Parathyroid adenoma (tissue), 2 donors: ENCODE measurements at regions not wholly inside any gene's neighbourhood (a gene's known extent, or its start where the extent isn't known, plus 50 kb on each side); places are given as distances from the start of the nearest gene placed in this dataset.

Experiments
- H2AFZ ChIP-seq: fragments of 300-600 bp; sonication (generic); one replicate; pipeline ENCODE4 v1.7.0; 2017; ENCODE audit warnings: antibody characterized with exemption, mild to moderate bottlenecking
- H3K27ac ChIP-seq: fragments of 300-600 bp; sonication (generic); one replicate; pipeline ENCODE4 v1.7.0; 2017
- H3K27me3 ChIP-seq: fragments of 300-600 bp; sonication (generic); one replicate; pipeline ENCODE4 v1.7.0; 2017; ENCODE audit warnings: low read length; ENCODE audit not compliant: control insufficient read depth, insufficient read depth
- H3K36me3 ChIP-seq: fragments of 300-600 bp; sonication (generic); one replicate; pipeline ENCODE4 v1.7.0; 2017; ENCODE audit warnings: low read length; ENCODE audit not compliant: control insufficient read depth, insufficient read depth
- H3K4me1 ChIP-seq: fragments of 300-600 bp; sonication (generic); one replicate; pipeline ENCODE4 v1.7.0; 2017; ENCODE audit warnings: control low read depth
- H3K4me2 ChIP-seq: fragments of 300-600 bp; sonication (generic); one replicate; pipeline ENCODE4 v1.7.0; 2017; ENCODE audit warnings: low read length
- H3K4me3 ChIP-seq: fragments of 300-600 bp; sonication (generic); one replicate; pipeline ENCODE4 v1.7.0; 2017; ENCODE audit warnings: low read depth, low read length
- H3K79me2 ChIP-seq: fragments of 300-600 bp; sonication (generic); one replicate; pipeline ENCODE4 v1.7.0; 2017; ENCODE audit warnings: control low read depth
- H3K9ac ChIP-seq: fragments of 300-600 bp; sonication (generic); one replicate; pipeline ENCODE4 v1.7.0; 2017; ENCODE audit warnings: mild to moderate bottlenecking
- H3K9me3 ChIP-seq: fragments of 300-600 bp; sonication (generic); one replicate; pipeline ENCODE4 v1.7.0; 2017; ENCODE audit warnings: low read length; ENCODE audit not compliant: control insufficient read depth
- TF ChIP-seq, protein P1 (sequence below): fragments of 300-600 bp; sonication (generic); IDR thresholded peaks from one replicate; pipeline ENCODE4 v1.7.0; 2017; ENCODE audit warnings: antibody characterized with exemption, mild to moderate bottlenecking
- donor health status: primary hyperparathyroidism.

DNA sequence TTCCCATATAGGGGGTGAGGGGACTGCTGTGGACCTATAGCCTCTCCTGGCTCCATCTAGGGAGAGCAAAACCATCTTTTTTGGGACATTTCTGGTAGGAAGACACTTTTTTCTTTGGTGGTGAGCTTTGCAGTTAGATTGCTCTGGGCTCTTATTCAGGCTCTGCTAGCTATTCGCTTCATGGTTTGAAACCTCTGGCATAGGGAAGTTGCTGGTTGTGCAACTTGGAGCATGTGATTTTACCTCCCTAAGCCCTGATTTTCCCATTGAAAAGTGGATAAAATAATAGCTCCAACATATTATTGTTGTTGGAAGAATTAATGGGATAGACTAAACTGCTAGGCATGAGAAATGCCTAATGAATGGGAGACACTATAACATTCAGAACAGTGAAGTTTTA, 69.6 kb downstream of the CYP26A1 start:
- no peaks in the 10 kb centered on the region for H3K27me3 ChIP-seq
- H3K36me3 ChIP-seq, result no peaks in the 10 kb centered on the region
- H3K4me2 ChIP-seq, result no peak overlapping the region
- no peaks in the 10 kb centered on the region for H3K9me3 ChIP-seq
- H3K9ac ChIP-seq, result no peak overlapping the region
- no peak overlapping the region for H3K4me3 ChIP-seq
- TF ChIP-seq, protein P1, sequence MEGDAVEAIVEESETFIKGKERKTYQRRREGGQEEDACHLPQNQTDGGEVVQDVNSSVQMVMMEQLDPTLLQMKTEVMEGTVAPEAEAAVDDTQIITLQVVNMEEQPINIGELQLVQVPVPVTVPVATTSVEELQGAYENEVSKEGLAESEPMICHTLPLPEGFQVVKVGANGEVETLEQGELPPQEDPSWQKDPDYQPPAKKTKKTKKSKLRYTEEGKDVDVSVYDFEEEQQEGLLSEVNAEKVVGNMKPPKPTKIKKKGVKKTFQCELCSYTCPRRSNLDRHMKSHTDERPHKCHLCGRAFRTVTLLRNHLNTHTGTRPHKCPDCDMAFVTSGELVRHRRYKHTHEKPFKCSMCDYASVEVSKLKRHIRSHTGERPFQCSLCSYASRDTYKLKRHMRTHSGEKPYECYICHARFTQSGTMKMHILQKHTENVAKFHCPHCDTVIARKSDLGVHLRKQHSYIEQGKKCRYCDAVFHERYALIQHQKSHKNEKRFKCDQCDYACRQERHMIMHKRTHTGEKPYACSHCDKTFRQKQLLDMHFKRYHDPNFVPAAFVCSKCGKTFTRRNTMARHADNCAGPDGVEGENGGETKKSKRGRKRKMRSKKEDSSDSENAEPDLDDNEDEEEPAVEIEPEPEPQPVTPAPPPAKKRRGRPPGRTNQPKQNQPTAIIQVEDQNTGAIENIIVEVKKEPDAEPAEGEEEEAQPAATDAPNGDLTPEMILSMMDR, result no peak
- H2AFZ ChIP-seq, result no peak overlapping the region
- no peaks in the 10 kb centered on the region for H3K79me2 ChIP-seq
- H3K27ac ChIP-seq, result no peak overlapping the region
- H3K4me1 ChIP-seq, result no peaks in the 10 kb centered on the region

DNA sequence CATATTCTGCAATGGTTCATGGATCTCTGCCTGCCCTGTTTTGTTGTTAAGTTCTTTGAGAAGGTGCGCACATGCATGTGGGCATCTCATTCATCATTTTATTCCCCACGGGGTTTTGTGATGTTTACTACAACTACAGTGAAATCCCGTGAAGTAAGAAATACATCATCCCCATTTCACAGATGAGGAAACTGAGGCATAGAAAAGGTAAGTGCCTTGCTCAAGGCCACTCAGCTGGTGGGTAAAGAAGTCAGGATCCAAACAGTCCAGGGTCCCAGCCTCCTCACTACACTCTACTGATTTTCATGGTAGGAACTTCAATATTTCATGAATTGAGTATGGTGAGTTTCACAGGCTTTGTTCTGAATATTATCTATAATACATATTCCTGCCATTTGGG, 72.6 kb downstream of the CYP26A1 start:
- H3K27me3 ChIP-seq, result no peaks in the 10 kb centered on the region
- H3K27ac ChIP-seq, result no peak overlapping the region
- TF ChIP-seq, protein P1, result no peak
- no peaks in the 10 kb centered on the region for H3K9me3 ChIP-seq
- no peaks in the 10 kb centered on the region for H3K4me1 ChIP-seq
- no peaks in the 10 kb centered on the region for H3K36me3 ChIP-seq
- no peaks in the 10 kb centered on the region for H3K79me2 ChIP-seq
- no peak overlapping the region for H2AFZ ChIP-seq
- no peak overlapping the region for H3K4me2 ChIP-seq
- no peak overlapping the region for H3K9ac ChIP-seq
- no peak overlapping the region for H3K4me3 ChIP-seq

DNA sequence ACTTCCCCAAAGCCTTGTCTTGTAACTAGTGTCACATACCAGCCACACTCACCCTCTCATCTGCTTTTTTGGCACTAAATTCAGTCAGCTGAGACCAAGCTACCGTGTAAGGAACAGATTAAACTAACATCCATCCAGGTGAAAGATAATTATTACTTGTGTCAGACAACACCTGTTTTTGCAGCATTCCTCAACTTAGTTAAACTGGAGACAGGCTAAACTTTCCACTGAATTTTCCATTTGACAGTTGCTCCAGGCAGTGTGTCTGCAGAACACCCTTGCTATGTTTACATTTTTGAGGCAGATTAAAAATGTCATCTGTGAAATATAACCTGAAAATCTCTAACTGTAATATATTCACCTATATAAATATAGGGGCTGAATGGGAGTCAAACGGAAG, 73.6 kb downstream of the CYP26A1 start:
- Histone ChIP-seq H3K9ac (no peak overlapping the region), H3K79me2 (no peaks in the 10 kb centered on the region), H3K9me3 (no peaks in the 10 kb centered on the region), H2AFZ (no peak overlapping the region), H3K4me1 (no peaks in the 10 kb centered on the region), H3K36me3 (no peaks in the 10 kb centered on the region), H3K4me2 (no peak overlapping the region), H3K27me3 (no peaks in the 10 kb centered on the region), H3K4me3 (no peak overlapping the region), H3K27ac (no peak overlapping the region)
- TF ChIP-seq, protein P1, result no peak

DNA sequence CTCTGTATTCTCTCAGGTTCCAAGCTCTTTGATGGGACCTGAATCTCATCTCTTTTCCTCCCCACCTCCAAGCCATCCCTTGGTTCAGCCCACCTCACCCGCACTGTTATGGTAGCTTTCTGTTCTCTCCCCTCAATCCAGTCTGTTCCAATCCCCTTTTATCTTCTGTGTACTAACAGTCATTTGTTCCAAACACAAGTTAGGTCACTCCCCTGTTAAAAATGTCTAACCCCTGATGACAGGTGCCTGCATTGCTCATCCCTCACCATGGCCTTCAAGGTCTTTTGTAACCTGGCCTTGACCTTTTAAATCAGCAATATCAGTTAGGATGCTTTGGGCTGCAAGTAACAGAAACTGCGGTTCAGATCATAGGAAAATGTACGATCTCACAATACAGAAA, 74.8 kb downstream of the CYP26A1 start:
- Histone ChIP-seq H3K9ac (no peak overlapping the region), H2AFZ (no peak overlapping the region), H3K9me3 (no peaks in the 10 kb centered on the region), H3K4me2 (no peak overlapping the region), H3K4me3 (no peak overlapping the region), H3K4me1 (no peaks in the 10 kb centered on the region), H3K36me3 (no peaks in the 10 kb centered on the region), H3K27ac (no peak overlapping the region), H3K79me2 (no peaks in the 10 kb centered on the region), H3K27me3 (no peaks in the 10 kb centered on the region)
- TF ChIP-seq, protein P1, result no peak

DNA sequence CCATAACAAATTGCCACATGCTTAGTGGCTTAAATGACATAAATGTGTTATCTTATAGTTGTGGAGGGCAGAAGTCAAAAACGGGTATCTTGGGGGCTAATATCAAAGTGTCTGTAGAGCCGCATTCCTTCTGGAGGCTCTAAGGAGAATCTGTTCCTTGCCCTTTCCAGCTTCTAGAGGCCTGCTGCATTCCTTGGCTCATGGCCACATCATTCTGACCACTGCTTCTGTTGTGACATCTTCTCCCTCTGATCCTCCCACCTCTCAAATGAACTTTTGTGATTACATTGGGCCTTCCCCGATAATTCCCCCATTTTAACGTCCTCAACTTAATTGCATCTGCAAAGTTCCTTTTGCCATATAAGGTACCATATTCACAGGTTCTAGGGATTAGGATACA, 76.1 kb downstream of the CYP26A1 start:
- Histone ChIP-seq H3K27ac (no peak overlapping the region), H3K9ac (no peak overlapping the region), H3K4me2 (no peak overlapping the region), H3K4me3 (no peak overlapping the region), H3K79me2 (no peaks in the 10 kb centered on the region), H2AFZ (no peak overlapping the region), H3K9me3 (no peaks in the 10 kb centered on the region), H3K4me1 (no peaks in the 10 kb centered on the region), H3K36me3 (no peaks in the 10 kb centered on the region), H3K27me3 (no peaks in the 10 kb centered on the region)
- TF ChIP-seq, protein P1, result no peak
